HUES6 (cell line): ENCODE measurements at regions not wholly inside any gene's neighbourhood (a gene's known extent, or its start where the extent isn't known, plus 50 kb on each side); places are given as distances from the start of the nearest gene placed in this dataset.

Experiments used
- H3K27ac ChIP-seq: 2 replicates; pipeline ENCODE4 v1.7.0; 2013; ENCODE audit warnings: low read depth, mild to moderate bottlenecking, low read length, inconsistent platforms
- H3K27me3 ChIP-seq: 2 replicates; pipeline ENCODE4 v1.6.1; 2013; ENCODE audit warnings: low read length; ENCODE audit not compliant: control insufficient read depth, insufficient read depth
- H3K36me3 ChIP-seq: 2 replicates; pipeline ENCODE4 v1.6.1; 2013; ENCODE audit warnings: low read length; ENCODE audit not compliant: control insufficient read depth, insufficient read depth
- H3K4me1 ChIP-seq: 2 replicates; pipeline ENCODE4 v1.6.1; 2013; ENCODE audit warnings: low read length; ENCODE audit not compliant: control insufficient read depth, insufficient read depth
- H3K4me3 ChIP-seq: 2 replicates; pipeline ENCODE4 v1.5.1; 2013; ENCODE audit warnings: low read depth, low read length
- H3K9ac ChIP-seq: one replicate; pipeline ENCODE4 v1.6.1; 2013; ENCODE audit warnings: mild to moderate bottlenecking, low read length
- H3K9me3 ChIP-seq: 2 replicates; pipeline ENCODE4 v1.6.1; 2013; ENCODE audit warnings: low read depth, low read length; ENCODE audit not compliant: control insufficient read depth, insufficient read depth

DNA sequence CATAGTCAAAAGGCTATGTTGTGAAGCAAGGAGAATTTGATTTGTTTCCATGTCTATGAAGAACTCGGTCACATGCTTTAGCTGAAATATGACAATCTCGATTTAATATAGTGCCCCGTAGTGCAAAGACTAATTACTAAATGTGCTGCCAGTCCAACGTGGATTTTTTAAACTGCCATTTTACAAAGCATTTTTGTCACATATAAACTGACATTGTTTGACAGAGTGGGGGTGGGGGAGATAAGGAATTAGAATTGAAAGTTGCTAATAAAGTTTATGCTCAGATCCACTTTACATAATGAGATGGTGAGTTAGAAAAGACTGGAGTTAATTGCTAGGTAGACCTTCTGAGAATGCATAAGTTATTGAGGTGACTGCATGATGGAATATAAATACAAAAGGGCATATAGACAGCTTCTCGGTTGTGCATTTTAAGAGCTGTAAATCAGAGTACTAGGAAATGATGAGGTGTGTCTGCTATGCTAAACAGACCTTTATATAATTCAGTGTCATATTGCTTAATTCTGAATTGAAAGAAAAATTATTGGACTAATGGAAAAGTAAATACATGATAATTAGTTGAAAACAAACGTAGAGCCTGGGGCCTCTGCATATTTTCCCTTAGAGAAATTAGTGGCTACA is 158.9 kb upstream of the MTNR1B start:
- no peaks in the 10 kb centered on the region for H3K9me3 ChIP-seq

GRCh38 chr11:92811341-92811740 is 158.1 kb upstream of the MTNR1B start:
- Histone ChIP-seq H3K4me3 (no peak overlapping the region), H3K36me3 (no peaks in the 10 kb centered on the region), H3K27me3 (no peaks in the 10 kb centered on the region), H3K9me3 (no peaks in the 10 kb centered on the region), H3K9ac (no peak overlapping the region), H3K4me1 (no peaks in the 10 kb centered on the region), H3K27ac (no peak overlapping the region)

More for the DNA sequence above, 158.9 kb upstream of the MTNR1B start:
- H3K27me3 ChIP-seq = no peaks in the 10 kb centered on the region
- no peak overlapping the region for H3K4me3 ChIP-seq
- no peak overlapping the region for H3K27ac ChIP-seq
- no peaks in the 10 kb centered on the region for H3K36me3 ChIP-seq
- H3K9ac ChIP-seq = no peak overlapping the region
- no peaks in the 10 kb centered on the region for H3K4me1 ChIP-seq

DNA sequence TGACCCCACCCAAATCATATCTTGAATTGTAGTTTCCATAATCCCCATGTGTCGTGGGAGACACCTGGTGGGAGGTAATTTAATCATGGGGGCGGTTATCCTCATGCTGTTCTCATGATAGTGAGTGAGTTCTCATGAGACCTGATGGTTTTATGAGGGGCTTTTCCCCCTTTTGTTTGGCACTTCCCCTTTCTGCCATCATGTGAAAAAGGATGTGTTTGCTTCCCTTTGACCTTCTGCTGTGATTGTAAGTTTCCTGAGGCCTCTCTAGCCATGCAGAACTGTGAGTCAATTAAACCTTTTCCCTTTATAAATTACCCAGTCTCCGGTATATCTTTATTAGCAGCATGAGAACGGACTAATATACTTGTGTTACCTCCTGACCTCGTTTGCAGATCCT is 156.6 kb upstream of the MTNR1B start:
- Histone ChIP-seq H3K9me3 (no peaks in the 10 kb centered on the region), H3K4me1 (no peaks in the 10 kb centered on the region), H3K9ac (no peak overlapping the region), H3K36me3 (no peaks in the 10 kb centered on the region), H3K4me3 (no peak overlapping the region), H3K27ac (no peak overlapping the region), H3K27me3 (no peaks in the 10 kb centered on the region)

- Histone ChIP-seq H3K27me3 (no peaks in the 10 kb centered on the region), H3K36me3 (no peaks in the 10 kb centered on the region), H3K9ac (no peak overlapping the region), H3K27ac (no peak overlapping the region), H3K9me3 (no peaks in the 10 kb centered on the region), H3K4me1 (no peaks in the 10 kb centered on the region), H3K4me3 (no peak overlapping the region)
Measured at GRCh38 chr11:92819830-92820229, 149.6 kb upstream of the MTNR1B start.

DNA sequence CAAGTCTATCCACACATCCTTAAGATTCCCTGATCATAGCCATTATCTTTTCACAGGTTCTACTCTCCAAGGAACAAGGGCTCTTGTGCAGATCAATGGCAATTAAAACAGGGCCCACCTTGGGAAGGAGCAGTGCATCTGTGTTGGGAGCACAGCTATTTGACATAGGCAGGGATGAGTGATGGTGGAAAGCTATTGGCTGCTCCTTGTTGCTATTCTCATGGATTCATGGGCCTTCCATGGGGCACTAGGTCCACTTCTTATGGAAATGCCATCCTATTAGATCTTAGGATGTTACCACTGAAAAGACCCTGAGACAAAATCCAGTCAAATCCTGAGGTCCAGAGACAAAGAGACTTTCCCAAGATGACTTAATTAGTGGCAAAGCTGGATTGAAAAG is 148.6 kb upstream of the MTNR1B start:
- Histone ChIP-seq H3K9me3 (no peaks in the 10 kb centered on the region), H3K27me3 (no peaks in the 10 kb centered on the region), H3K9ac (no peak overlapping the region), H3K36me3 (no peaks in the 10 kb centered on the region), H3K4me3 (no peak overlapping the region), H3K4me1 (no peaks in the 10 kb centered on the region), H3K27ac (no peak overlapping the region)

DNA sequence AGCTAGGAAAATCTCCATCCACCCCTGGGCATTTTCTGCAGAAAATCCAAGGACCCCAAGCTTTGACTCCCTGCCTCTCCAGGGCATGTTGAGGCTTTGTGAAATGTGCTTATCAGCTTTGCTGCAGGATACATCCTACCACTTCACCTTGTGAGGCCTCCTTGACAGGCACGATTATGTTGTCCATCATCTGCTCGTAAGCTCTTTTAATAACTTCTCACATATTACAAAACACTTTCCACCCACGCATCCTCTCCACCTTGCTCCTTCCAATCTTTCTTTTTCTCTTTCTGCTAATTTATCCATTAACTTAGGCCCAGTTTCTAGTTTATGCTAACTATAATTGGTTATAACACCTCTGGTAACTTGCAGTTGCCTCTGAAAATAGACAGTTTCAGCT is 147.0 kb upstream of the MTNR1B start:
- no peak overlapping the region for H3K4me3 ChIP-seq
- H3K27ac ChIP-seq = no peak overlapping the region
- no peaks in the 10 kb centered on the region for H3K4me1 ChIP-seq
- H3K9ac ChIP-seq = no peak overlapping the region
- no peaks in the 10 kb centered on the region for H3K36me3 ChIP-seq
- H3K27me3 ChIP-seq = no peaks in the 10 kb centered on the region
- H3K9me3 ChIP-seq = no peaks in the 10 kb centered on the region

- no peak overlapping the region for H3K27ac ChIP-seq
- H3K4me3 ChIP-seq = no peak overlapping the region
- H3K9ac ChIP-seq = no peak overlapping the region
- no peaks in the 10 kb centered on the region for H3K36me3 ChIP-seq
- H3K27me3 ChIP-seq = no peaks in the 10 kb centered on the region
- peaks cover 9% of the 10 kb centered on the region; the same call in 1 of the 2 replicates for H3K4me1 ChIP-seq
- no peaks in the 10 kb centered on the region for H3K9me3 ChIP-seq
Measured at GRCh38 chr11:92826136-92826535, 143.3 kb upstream of the MTNR1B start.

DNA sequence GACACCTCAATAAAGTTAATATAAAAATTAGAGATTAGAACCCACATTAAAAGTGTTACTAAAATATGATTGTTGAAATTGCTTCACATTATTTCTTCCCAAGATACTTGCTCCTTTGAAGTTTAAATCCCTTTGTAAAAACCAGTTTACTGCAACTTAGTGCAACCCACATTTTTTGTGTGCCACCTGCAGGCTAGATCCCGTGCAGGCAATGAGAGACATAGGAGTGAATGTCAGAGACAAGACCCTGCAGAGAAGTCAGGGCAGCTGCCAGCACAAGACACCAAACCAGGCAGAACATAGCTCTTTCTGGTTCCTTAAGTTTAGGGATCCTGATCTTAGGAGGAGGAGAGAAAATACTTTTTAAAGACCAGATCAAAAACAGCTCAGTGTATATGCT is 142.8 kb upstream of the MTNR1B start:
- H3K4me3 ChIP-seq = no peak overlapping the region
- H3K27ac ChIP-seq = no peak overlapping the region
- H3K36me3 ChIP-seq = no peaks in the 10 kb centered on the region
- no peak overlapping the region for H3K9ac ChIP-seq
- peaks cover 9% of the 10 kb centered on the region; the same call in 1 of the 2 replicates for H3K4me1 ChIP-seq
- H3K27me3 ChIP-seq = no peaks in the 10 kb centered on the region
- H3K9me3 ChIP-seq = no peaks in the 10 kb centered on the region

GRCh38 chr11:92827132-92827531 is 142.3 kb upstream of the MTNR1B start:
- Histone ChIP-seq H3K27me3 (no peaks in the 10 kb centered on the region), H3K36me3 (no peaks in the 10 kb centered on the region), H3K9me3 (no peaks in the 10 kb centered on the region), H3K9ac (no peak overlapping the region), H3K4me3 (no peak overlapping the region), H3K4me1 (peaks cover 9% of the 10 kb centered on the region; the same call in 1 of the 2 replicates), H3K27ac (no peak overlapping the region)

- no peaks in the 10 kb centered on the region for H3K9me3 ChIP-seq
- H3K9ac ChIP-seq = no peak overlapping the region
- no peak overlapping the region for H3K27ac ChIP-seq
- no peaks in the 10 kb centered on the region for H3K36me3 ChIP-seq
- H3K4me3 ChIP-seq = no peak overlapping the region
- H3K27me3 ChIP-seq = no peaks in the 10 kb centered on the region
- peaks cover 10% of the 10 kb centered on the region for H3K4me1 ChIP-seq
Measured at GRCh38 chr11:92828556-92828955, 140.9 kb upstream of the MTNR1B start.

DNA sequence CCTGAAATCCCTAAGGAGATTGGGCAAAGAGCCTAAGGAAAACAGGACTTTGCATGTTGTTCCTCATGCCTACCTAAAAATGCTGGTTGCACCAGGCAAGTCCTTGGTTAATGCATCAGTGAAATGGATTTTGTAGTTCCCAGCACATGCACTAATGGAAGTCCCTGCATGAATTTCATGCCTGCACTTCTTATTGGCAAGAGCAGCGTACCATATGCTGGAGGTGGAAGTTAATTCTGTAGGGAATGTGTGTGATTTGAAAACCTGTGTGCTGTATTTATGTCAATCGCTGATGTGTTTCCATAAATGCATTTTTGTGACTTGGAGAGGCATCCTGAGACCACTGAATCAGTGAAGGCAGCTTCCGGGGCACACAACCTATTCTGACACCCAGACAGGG is 140.3 kb upstream of the MTNR1B start:
- Histone ChIP-seq H3K27ac (no peak overlapping the region), H3K9me3 (no peaks in the 10 kb centered on the region)

DNA sequence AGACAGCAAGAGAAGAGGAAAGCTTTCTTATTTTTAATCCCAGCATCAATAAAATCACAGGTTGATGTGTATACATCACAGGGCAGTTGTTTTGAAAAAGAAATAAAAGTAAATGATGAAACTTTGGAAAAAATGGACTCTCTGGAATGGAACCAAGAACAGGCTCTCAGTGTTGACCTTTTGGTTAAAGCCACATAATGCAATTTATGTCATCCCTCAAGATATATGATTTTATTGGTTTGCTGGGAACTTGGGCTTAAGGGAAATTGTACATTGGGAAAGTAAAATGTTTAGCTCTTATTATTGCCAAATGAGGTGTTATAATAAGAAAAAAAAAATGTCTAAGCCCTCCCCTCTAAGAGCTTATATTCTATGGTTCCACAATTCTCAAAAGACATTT is 139.8 kb upstream of the MTNR1B start:
- H3K9ac ChIP-seq = no peak overlapping the region
- no peak overlapping the region for H3K4me3 ChIP-seq
- peaks cover 12% of the 10 kb centered on the region for H3K4me1 ChIP-seq
- H3K9me3 ChIP-seq = no peaks in the 10 kb centered on the region
- no peaks in the 10 kb centered on the region for H3K36me3 ChIP-seq
- no peaks in the 10 kb centered on the region for H3K27me3 ChIP-seq
- no peak overlapping the region for H3K27ac ChIP-seq

More for the DNA sequence above, 140.3 kb upstream of the MTNR1B start:
- no peak overlapping the region for H3K9ac ChIP-seq
- H3K4me1 ChIP-seq = peaks cover 12% of the 10 kb centered on the region
- no peaks in the 10 kb centered on the region for H3K36me3 ChIP-seq
- no peak overlapping the region for H3K4me3 ChIP-seq
- no peaks in the 10 kb centered on the region for H3K27me3 ChIP-seq
